Fibroblast of pulmonary artery (primary cell): ENCODE measurements at regions not wholly inside any gene's neighbourhood (a gene's known extent, or its start where the extent isn't known, plus 50 kb on each side); places are given as distances from the start of the nearest gene placed in this dataset.
"Not testable (repeated sequence)": the region's sequence is repeated elsewhere in the genome, so short reads cannot be mapped to it uniquely, and the experiment has no call there.

Experiments used
- DNase-seq: peaks from one replicate; pipeline ENCODE4 v3.0.0-alpha.2; 2010; ENCODE audit warnings: low read depth
- H3K4me3 ChIP-seq: replicated peaks from 2 replicates; pipeline ENCODE4 v1.5.1; 2011; ENCODE audit warnings: low read depth, mild to moderate bottlenecking, control low read depth, low read length, moderate library complexity
- TF ChIP-seq, protein P1 (sequence below): IDR thresholded peaks from 2 replicates; pipeline ENCODE4 v1.5.1; 2011; ENCODE audit warnings: mild to moderate bottlenecking, control low read depth, low read length, inconsistent platforms; ENCODE audit errors: missing control alignments

DNA sequence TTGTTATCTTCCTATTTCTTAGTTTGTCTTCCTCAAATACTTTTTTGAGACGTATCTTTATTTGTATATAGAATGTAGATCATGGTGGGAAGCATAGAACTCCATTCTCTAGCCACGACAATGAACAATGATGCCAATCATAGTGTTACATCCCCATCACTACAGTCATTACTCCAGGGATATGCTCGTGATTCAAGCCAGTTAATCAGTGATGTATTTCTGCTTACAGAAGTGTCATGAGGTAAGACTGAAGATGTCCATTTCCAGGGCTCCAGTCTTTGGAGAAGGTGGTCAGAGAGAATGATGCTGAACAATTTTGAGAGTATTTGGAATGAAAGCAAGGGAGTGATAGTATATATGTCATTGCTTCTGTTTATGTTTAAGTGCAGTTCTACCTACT lies 777.2 kb upstream of the TMEFF2 start:
- DNase-seq: no peak
- TF ChIP-seq, protein P1, sequence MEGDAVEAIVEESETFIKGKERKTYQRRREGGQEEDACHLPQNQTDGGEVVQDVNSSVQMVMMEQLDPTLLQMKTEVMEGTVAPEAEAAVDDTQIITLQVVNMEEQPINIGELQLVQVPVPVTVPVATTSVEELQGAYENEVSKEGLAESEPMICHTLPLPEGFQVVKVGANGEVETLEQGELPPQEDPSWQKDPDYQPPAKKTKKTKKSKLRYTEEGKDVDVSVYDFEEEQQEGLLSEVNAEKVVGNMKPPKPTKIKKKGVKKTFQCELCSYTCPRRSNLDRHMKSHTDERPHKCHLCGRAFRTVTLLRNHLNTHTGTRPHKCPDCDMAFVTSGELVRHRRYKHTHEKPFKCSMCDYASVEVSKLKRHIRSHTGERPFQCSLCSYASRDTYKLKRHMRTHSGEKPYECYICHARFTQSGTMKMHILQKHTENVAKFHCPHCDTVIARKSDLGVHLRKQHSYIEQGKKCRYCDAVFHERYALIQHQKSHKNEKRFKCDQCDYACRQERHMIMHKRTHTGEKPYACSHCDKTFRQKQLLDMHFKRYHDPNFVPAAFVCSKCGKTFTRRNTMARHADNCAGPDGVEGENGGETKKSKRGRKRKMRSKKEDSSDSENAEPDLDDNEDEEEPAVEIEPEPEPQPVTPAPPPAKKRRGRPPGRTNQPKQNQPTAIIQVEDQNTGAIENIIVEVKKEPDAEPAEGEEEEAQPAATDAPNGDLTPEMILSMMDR: no peak
- H3K4me3 ChIP-seq: no peak overlapping the region

DNA sequence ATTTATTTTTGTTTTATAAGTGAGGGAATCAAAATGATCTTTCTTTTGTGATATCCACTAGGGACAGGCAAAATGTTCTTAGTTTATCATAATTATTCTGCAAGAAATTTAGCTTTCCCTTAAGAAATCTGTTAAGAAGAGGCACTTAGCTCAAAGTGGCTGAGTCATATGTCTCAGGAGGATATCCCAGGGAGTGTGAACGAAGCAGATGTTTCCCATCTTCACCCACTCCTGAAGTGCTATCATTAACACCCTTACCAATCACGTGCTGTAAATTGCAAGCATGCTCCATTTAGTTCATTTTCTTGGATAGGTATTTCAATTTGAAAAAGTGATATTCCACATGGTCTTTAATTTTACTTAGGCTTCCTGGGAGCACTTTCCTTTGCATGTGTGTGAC lies 774.3 kb upstream of the TMEFF2 start:
- no peak for DNase-seq
- no peak overlapping the region for H3K4me3 ChIP-seq
- TF ChIP-seq, protein P1: no peak

DNA sequence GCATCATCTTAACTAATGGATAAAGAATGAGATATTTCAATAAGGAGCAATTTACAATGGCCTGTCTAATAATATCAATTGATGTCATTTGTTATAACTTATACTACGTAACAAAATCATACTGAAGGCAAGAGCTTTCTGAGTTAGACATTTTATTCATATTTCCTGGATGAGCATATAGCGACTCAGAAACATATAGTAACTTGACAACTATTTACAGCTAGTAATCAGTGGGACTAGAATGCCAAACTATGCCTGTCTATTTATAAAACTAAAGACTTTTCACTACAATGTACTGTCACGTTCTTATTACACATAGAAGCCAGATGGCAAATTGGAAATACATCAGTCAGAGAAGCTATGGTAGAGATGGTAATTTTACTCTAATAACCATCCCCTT lies 766.2 kb upstream of the TMEFF2 start:
- DNase-seq: no peak
- TF ChIP-seq, protein P1: no peak
- no peak overlapping the region for H3K4me3 ChIP-seq

DNA sequence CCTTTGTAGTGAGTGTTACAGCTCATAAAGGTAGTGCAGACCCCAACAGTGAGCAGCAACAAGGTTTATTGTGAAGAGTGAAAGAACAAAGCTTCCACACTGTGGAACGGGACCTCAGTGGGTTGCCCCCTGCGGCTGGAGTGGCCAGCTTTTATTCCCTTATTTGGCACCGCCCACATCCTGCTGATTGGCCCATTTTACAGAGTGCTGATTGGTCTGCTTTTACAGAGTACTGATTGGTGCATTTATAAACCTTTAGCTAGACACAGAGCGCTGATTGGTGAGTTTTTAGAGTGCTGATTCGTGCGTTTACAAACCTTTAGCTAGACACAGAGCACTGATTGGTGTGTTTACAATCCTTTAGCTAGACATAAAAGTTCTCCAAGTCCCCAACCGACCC lies 763.9 kb upstream of the TMEFF2 start:
- H3K4me3 ChIP-seq, DNase-seq: not testable (repeated sequence)

DNA sequence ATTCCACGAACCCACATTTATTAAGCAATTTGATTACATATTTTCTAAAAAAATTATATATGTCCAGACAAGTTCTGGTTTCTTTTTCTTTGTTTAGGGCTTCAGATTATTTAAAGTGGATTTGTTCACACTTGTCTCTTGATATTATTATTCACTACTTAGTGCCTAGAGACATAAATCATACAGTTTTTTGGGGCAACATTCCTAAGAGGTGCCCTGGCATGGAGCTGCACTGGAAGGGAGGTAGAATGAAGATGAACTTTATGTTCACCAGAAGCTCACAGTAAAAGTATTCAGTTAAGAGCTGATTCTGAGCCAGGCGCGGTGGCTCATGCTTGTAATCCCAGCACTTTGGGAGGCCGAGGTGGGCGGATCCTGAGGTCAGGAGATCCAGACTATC lies 762.7 kb upstream of the TMEFF2 start:
- TF ChIP-seq, protein P1: no peak
- no peak for DNase-seq

DNA sequence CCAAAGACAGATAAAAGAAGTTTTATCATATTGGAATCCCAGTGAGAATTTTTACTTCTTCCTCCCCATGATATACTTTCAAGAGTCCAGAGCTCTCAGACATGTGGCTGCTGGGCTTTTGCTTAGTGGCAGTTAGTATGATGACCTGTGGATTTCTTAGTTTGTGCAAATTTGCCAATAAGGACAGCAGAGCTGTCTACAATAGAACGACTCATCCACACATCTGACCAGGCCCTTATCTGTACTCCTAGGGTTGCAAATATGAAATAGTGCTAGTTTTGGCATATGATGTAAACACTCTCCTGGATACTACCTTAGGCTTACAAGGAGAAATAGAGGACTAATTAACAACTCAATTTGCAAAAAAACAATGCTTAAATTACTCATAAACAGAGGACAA lies 758.4 kb upstream of the TMEFF2 start:
- no peak overlapping the region for H3K4me3 ChIP-seq
- no peak for DNase-seq
- TF ChIP-seq, protein P1: no peak

More for the DNA sequence above, 762.7 kb upstream of the TMEFF2 start:
- H3K4me3 ChIP-seq: no peak overlapping the region

DNA sequence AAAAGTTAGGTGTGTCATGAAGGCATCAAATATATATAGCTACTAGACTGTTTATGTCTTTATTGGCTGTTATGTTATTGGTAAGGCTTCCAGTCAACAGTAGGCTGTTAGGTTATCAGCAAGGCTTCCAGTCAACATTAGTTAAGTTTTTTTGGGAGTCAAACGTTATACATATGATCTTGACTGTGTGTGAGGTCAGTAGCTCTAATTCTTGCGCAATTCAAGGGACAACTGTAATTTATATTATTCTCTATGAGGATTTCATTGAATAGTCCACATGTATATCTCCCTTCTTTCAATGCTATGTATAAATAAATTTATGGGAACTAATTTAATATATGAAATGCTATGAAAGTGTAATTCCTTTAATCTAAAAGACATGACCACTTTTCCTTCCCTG lies 757.5 kb upstream of the TMEFF2 start:
- no peak for DNase-seq
- H3K4me3 ChIP-seq: no peak overlapping the region
- TF ChIP-seq, protein P1: no peak

DNA sequence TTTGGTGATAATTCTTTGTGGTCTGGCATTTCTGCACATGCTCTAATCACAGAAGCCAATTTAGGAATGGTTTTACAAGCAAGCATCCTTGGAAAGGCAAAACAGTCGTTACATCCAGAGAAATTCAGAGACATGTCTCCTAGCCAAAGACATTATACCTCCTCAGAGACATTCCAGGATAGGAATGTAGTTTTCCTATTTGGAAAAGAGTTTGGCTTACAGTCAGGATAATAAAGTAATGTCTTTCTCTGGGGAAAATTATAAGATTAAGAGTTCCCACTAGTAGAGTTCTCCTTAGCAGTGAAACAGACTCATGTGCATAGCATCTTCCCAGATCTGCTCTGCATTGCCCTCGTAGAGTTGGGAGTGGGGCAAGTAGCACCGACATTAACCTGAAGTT lies 753.6 kb upstream of the TMEFF2 start:
- TF ChIP-seq, protein P1: no peak
- no peak overlapping the region for H3K4me3 ChIP-seq
- DNase-seq: no peak
